Endothelial cell (in vitro differentiated cells): ENCODE measurements at regions not wholly inside any gene's neighbourhood (a gene's known extent, or its start where the extent isn't known, plus 50 kb on each side); places are given as distances from the start of the nearest gene placed in this dataset.

ENCODE experiments used
- DNase-seq: peaks from one replicate; pipeline ENCODE4 v3.0.0; 2021; ENCODE audit warnings: low spot score
- H3K27ac Mint-ChIP-seq: one replicate; pipeline ENCODE4 v1.8.0; 2021; ENCODE audit warnings: mixed read lengths, inconsistent platforms; ENCODE audit not compliant: unreplicated experiment
- H3K27me3 Mint-ChIP-seq: one replicate; pipeline ENCODE4 v1.8.0; 2021; ENCODE audit warnings: mild to moderate bottlenecking, moderate library complexity, mixed read lengths, inconsistent platforms; ENCODE audit not compliant: unreplicated experiment
- H3K36me3 Mint-ChIP-seq: one replicate; pipeline ENCODE4 v1.8.0; 2021; ENCODE audit warnings: mild to moderate bottlenecking, low read depth, mixed read lengths, inconsistent platforms; ENCODE audit not compliant: unreplicated experiment
- H3K4me1 Mint-ChIP-seq: one replicate; pipeline ENCODE4 v1.8.0; 2021; ENCODE audit warnings: mild to moderate bottlenecking, mixed read lengths, inconsistent platforms; ENCODE audit not compliant: unreplicated experiment
- H3K4me3 Mint-ChIP-seq: one replicate; pipeline ENCODE4 v1.8.0; 2021; ENCODE audit warnings: mild to moderate bottlenecking, mixed read lengths, inconsistent platforms; ENCODE audit not compliant: unreplicated experiment
- H3K9me3 Mint-ChIP-seq: one replicate; pipeline ENCODE4 v1.8.0; 2021; ENCODE audit warnings: mixed read lengths, inconsistent platforms; ENCODE audit not compliant: unreplicated experiment
- CTCF ChIP-seq: fragments of 200-600 bp; sonication (generic); IDR thresholded peaks from one replicate; pipeline ENCODE4 v1.5.0; 2021; ENCODE audit warnings: antibody characterized with exemption; ENCODE audit not compliant: unreplicated experiment

GRCh38 chr10:33496096-33496495, 161.6 kb upstream of the NRP1 start:
- DNase-seq, result no peak
- H3K27ac Mint-ChIP-seq, result no peak overlapping the region
- no peaks in the 10 kb centered on the region for H3K4me1 Mint-ChIP-seq
- H3K4me3 Mint-ChIP-seq, result no peak overlapping the region
- no peaks in the 10 kb centered on the region for H3K36me3 Mint-ChIP-seq
- TF ChIP-seq CTCF, result no peak
- H3K27me3 Mint-ChIP-seq, result no peaks in the 10 kb centered on the region
- no peaks in the 10 kb centered on the region for H3K9me3 Mint-ChIP-seq

- Mint-ChIP-seq H3K27ac (no peak overlapping the region), H3K27me3 (no peaks in the 10 kb centered on the region), H3K4me3 (no peak overlapping the region), H3K4me1 (no peaks in the 10 kb centered on the region), H3K36me3 (no peaks in the 10 kb centered on the region), H3K9me3 (no peaks in the 10 kb centered on the region)
- no peak for TF ChIP-seq CTCF
- DNase-seq, result no peak
Observed at GRCh38 chr10:33494694-33495265, 160.3 kb upstream of the NRP1 start.

DNA sequence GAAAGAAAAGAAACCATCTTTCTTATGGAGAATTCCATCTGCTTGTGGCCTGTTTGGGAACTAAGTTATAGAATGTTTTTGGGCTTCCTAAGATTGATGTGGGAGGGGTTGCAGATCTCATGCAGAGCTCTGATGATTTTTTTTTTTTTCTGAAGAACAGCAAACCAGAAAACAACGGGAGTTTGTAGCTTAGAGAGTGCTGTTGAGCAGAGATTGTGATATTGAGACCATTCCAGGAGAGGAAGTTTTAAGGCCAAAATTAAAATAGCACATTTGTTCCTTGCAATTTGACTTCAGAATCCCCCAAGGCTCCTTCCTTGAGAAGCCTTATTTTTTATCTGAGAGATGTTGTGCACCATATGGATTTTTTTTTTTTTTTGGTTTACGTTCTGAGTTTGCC, 159.5 kb upstream of the NRP1 start:
- no peak overlapping the region for H3K4me3 Mint-ChIP-seq
- H3K4me1 Mint-ChIP-seq, result no peaks in the 10 kb centered on the region
- H3K9me3 Mint-ChIP-seq, result no peaks in the 10 kb centered on the region
- H3K27me3 Mint-ChIP-seq, result no peaks in the 10 kb centered on the region
- no peak overlapping the region for H3K27ac Mint-ChIP-seq
- no peaks in the 10 kb centered on the region for H3K36me3 Mint-ChIP-seq
- no peak for TF ChIP-seq CTCF
- DNase-seq, result no peak

- no peaks in the 10 kb centered on the region for H3K4me1 Mint-ChIP-seq
- H3K36me3 Mint-ChIP-seq, result no peaks in the 10 kb centered on the region
- no peak overlapping the region for H3K4me3 Mint-ChIP-seq
- no peaks in the 10 kb centered on the region for H3K27me3 Mint-ChIP-seq
- no peak overlapping the region for H3K27ac Mint-ChIP-seq
- no peaks in the 10 kb centered on the region for H3K9me3 Mint-ChIP-seq
- DNase-seq, result no peak
- no peak for TF ChIP-seq CTCF
Observed at GRCh38 chr10:33493497-33493896, 159.0 kb upstream of the NRP1 start.

DNA sequence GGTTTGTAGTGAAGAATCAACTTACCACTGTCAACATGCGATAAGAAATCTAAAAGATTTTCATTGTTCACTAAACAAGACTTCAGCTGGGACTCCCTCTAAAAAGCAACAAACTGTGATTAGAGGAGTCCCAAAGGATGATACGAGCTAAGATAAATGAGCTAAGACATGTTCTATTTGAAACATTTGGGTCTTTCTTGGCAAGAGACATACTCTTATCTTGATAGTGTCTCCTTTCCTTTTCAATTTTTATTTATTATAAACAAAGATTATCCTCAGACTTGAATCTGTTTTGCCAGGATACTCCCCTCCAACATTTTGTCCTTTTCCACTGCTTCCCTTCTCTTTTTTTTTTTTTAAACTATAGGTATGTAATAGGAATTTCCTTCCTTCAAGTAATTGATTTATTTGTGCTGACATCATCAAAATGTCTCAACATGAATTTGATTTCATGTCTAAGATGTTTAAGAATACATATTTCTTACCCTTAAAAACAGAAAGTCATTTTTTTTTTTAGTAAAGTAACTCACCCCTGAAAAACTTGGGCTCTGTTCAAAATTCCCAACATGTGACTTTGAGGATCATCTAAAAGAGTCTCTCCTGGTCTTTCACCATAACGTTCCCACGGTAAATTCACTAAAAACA, 158.4 kb upstream of the NRP1 start:
- H3K4me3 Mint-ChIP-seq, result no peak overlapping the region
- H3K9me3 Mint-ChIP-seq, result no peaks in the 10 kb centered on the region
- no peaks in the 10 kb centered on the region for H3K4me1 Mint-ChIP-seq
- no peak overlapping the region for H3K27ac Mint-ChIP-seq
- H3K27me3 Mint-ChIP-seq, result no peaks in the 10 kb centered on the region
- no peak for DNase-seq
- H3K36me3 Mint-ChIP-seq, result no peaks in the 10 kb centered on the region
- TF ChIP-seq CTCF, result no peak
